ENCODE measurements at regions not wholly inside any gene's neighbourhood (a gene's known extent, or its start where the extent isn't known, plus 50 kb on each side); places are given as distances from the start of the nearest gene placed in this dataset.

GRCh38 chr10:15462253-15462897, 91.3 kb upstream of the FAM171A1 start:
- peak; percentile 50 for DNase-seq (ENCODE audit: low read depth)

GRCh38 chr10:15461353-15462108, 90.4 kb upstream of the FAM171A1 start:
- DNase-seq (ENCODE audit: low read depth) = peak; percentile 97

DNA sequence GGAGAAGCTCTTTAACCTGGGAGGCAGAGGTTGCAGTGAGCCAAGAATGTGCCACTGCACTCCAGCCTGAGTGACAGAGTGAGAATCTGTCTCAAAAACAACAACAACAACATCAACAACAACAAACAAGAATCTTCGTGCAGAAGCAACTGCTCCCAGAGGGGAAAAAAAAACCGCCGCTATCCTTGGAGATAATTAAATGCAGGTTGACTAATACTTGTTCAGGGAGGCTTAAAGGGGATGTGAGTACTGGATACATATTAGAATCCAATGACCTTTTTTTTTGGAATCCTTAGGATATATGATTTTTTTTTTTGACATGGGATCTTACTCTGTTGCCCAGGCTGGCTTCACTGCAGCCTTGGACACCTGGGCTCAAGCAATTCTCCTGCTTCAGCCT, 89.6 kb upstream of the FAM171A1 start:
- DNase-seq (ENCODE audit: low read depth) = peak; percentile 37

GRCh38 chr10:15459218-15459617, 88.1 kb upstream of the FAM171A1 start:
- no peak for DNase-seq (ENCODE audit: low read depth)

GRCh38 chr10:15457382-15457781, 86.3 kb upstream of the FAM171A1 start:
- no peak for DNase-seq (ENCODE audit: low read depth)

- no peak for DNase-seq (ENCODE audit: low read depth)
Measured at GRCh38 chr10:15455456-15455855, 84.4 kb upstream of the FAM171A1 start.

- DNase-seq (ENCODE audit: low read depth) = no peak
Measured at GRCh38 chr10:15453926-15454325, 82.8 kb upstream of the FAM171A1 start.

GRCh38 chr10:15453457-15453856, 82.4 kb upstream of the FAM171A1 start:
- no peak for DNase-seq (ENCODE audit: low read depth)

DNA sequence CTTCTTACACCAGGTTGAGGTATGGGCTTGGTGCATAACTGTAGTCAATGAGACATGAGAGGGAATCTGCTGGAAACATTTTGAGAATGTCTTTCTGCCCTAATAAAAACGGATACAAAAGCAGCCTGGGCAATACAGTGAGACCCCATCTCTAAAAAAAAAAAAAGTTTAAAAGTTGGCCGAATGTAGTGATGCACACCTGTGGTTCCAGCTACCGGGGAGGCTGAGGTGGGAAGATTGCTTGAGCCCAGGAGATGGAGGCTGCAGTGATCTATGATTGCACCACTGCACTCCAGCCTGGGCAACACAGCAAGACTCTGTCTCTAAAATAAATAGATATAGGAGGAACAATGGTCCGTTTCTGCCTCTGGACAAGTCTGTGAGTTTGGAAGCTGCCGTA, 81.5 kb upstream of the FAM171A1 start:
- no peak for DNase-seq (ENCODE audit: low read depth)

DNA sequence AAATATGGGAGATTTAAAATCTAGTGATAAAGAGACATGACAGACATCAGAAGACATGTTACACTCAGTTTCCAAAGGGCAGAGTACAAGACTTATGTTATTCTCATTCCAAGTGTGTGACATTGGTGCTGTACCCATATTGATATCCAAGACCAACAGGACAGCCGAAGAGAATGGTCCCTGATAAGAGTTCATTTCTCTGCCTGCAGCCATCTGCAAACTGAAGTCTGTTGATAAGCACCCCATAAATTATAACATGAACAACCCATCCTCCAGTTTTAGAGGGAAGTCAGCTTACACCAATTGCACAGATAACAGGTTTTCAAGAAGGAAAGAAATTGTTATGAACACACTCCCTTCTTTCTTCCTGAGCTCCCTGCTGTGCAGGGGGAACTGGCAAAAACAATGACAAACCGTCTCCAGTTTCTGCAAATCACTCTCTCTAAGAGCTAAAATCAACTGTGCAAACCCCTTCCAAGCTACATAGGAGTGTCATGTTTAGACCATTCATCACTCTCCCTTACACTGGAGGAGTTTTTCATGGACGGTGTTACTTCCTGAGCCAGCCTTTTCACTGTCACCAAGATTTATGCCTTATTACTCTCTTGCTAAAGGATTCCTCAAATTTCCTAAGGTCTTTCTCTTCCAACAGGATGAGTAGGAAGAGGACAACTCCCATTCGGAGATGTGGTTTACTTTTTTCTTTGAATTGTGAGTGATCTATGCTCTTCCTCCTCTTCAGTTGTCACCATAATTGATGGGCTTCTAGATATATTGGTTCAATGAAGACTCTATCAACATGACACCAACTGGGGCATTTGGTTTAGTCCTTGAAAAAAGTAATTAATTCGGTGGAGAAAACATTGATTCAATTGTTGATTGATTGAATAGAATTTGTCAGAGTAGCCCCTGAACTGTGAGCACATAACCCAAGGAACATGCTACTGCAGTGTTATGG, 80.3 kb upstream of the FAM171A1 start:
- no peak for DNase-seq (ENCODE audit: low read depth)

DNA sequence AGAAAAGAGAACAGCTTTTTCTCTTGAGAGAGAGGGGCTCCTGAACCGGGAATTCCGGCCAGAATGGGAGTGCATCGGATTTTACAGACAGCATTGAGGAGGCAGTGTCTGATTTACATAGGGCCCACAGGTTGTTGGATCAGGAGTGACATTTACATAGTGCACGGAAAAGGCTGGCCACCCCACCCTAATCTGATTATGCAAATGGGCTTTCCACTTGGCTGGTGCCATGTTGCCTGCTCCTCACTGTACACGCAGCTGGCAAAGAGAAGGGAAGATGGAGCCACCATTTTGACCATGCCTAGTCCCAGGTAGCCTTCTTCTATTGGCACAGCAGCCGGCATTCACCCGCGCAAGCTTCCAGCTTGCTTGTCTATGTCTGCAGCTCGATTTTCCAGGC, 77.5 kb upstream of the FAM171A1 start:
- DNase-seq (ENCODE audit: low read depth) = no peak

DNA sequence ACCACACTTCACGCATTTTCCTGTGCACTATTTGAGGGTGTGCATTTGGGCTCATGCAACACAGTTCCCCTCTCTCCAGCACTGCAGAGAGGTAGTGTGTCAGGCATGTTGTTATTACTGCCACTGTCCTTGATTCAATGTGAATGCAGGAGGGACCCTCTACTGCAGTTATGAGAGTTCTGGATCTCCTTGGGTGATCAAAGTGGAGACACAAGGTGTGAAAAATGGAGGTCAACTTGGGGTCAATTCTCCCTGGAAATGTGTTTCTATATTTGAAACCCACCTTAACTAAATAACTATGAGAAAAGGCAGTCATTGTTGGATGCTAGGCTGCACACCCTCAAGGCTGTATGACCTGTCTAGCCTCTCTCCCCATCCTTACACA, 73.9 kb upstream of the FAM171A1 start:
- DNase-seq (ENCODE audit: low read depth) = no peak

- DNase-seq (ENCODE audit: low read depth) = no peak
Measured at GRCh38 chr10:15444105-15445005, 73.3 kb upstream of the FAM171A1 start.

- no peak for DNase-seq (ENCODE audit: low read depth)
Measured at GRCh38 chr10:15442056-15442455, 71.0 kb upstream of the FAM171A1 start.

- DNase-seq (ENCODE audit: low read depth) = no peak
Measured at GRCh38 chr10:15440204-15440711, 69.2 kb upstream of the FAM171A1 start.

DNA sequence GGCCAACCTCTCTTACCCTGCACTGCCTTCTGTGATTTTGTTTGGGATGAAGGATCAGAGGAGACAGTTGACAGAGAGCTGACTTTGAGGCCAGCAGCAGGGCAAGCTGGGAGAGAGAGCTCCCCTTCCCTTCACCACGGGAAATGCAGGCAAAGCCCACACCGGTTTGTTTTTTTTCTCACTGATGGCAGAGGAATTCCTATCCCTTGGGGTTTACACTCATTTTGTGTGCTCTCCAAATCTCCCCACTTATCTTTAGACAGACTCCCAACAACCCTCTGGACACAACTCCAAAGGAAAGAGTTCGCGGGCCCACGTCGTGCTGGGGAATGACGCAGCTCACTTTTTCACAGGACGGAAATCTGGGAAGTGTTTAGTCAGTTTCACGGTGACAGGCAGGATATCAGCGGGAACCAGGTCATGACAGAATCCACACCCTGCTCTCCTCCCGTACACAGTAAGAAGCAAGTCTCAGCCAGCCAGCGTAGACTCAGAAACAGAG, 68.3 kb upstream of the FAM171A1 start:
- DNase-seq (ENCODE audit: low read depth) = peak; percentile 31

GRCh38 chr10:15436696-15437095, 65.6 kb upstream of the FAM171A1 start:
- no peak for DNase-seq (ENCODE audit: low read depth)

- peak; percentile 60 for DNase-seq (ENCODE audit: low read depth)
Measured at GRCh38 chr10:15433850-15434537, 62.9 kb upstream of the FAM171A1 start.

DNA sequence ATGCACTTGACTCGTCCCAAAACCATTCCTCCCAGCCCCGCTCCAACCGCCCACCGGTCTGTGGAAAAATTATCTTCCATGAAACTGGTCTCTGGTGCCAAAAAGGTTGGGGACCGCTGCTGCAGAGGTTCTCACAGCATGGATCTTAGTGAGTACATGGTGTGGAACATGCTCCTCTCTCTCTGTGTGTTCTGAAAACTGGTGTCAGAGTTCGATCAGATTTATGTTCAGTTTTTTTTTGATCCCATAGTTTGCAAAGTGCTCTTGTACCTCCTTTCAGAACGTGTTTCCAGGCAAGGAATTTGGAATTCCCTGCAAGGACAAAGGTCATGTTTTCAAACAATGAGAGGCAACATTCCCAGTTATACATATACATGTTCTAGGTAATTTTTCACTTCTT, 61.2 kb upstream of the FAM171A1 start:
- DNase-seq (ENCODE audit: low read depth) = no peak
